ENCODE measurements at regions not wholly inside any gene's neighbourhood (a gene's known extent, or its start where the extent isn't known, plus 50 kb on each side); places are given as distances from the start of the nearest gene placed in this dataset.

DNA sequence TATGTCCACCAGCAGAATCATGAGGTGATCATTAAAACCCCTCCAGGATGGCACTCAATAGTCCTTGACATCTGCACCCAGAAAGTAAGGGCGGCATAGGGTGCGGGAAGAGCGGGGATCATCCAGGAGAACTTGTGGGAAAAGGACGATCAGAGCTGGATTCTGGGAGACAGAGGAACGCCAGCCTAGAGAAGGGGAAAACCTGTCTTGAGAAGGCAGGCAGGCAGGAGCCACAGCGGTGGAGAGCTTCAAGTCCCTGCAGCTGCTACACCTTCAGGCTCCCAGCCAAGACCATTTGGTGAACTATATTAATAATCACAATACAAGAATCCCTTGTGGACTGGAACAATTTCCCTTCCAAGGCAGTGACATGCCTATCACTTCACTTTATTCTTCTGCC is 134.3 kb downstream of the BUD13 start:
- Histone ChIP-seq H3K4me1 (ENCODE audit: insufficient read depth, low read length, severe bottlenecking) (no peaks in the 10 kb centered on the region), H3K36me3 (ENCODE audit: insufficient read depth, low read length) (no peaks in the 10 kb centered on the region), H2AFZ (ENCODE audit: low read length) (no peak overlapping the region), H3K4me2 (ENCODE audit: low read length) (no peak overlapping the region), H3K27me3 (ENCODE audit: insufficient read depth, low read length) (no peaks in the 10 kb centered on the region), H3K9me3 (ENCODE audit: low read length) (no peaks in the 10 kb centered on the region), H3K9me2 (ENCODE audit: low read depth, low read length) (no peaks in the 10 kb centered on the region), H4K20me1 (ENCODE audit: insufficient read depth, low read length) (no peaks in the 10 kb centered on the region), H3K9ac (ENCODE audit: low read length) (no peak overlapping the region), H3K79me2 (ENCODE audit: insufficient read depth, low read length) (no peaks in the 10 kb centered on the region), H3F3A (ENCODE audit: insufficient read depth, low read length) (no peaks in the 10 kb centered on the region), H3K27ac (ENCODE audit: low read depth, low read length, poor library complexity, severe bottlenecking) (no peak overlapping the region), H3K4me3 (ENCODE audit: low read depth, low read length, poor library complexity, severe bottlenecking) (no peak overlapping the region)
- TF ChIP-seq EZH2 (IDR thresholded peaks at IDR 0.05; ENCODE audit: borderline replicate concordance, low read length) = no peak
- no peak for TF ChIP-seq CTCF (IDR thresholded peaks at IDR 0.05; ENCODE audit: low read length)

GRCh38 chr11:116637766-116638165 is 135.0 kb downstream of the BUD13 start:
- Histone ChIP-seq H3K4me1 (ENCODE audit: insufficient read depth, low read length, severe bottlenecking) (no peaks in the 10 kb centered on the region), H3K4me2 (ENCODE audit: low read length) (no peak overlapping the region), H4K20me1 (ENCODE audit: insufficient read depth, low read length) (no peaks in the 10 kb centered on the region), H3K36me3 (ENCODE audit: insufficient read depth, low read length) (no peaks in the 10 kb centered on the region), H3F3A (ENCODE audit: insufficient read depth, low read length) (no peaks in the 10 kb centered on the region), H3K9me2 (ENCODE audit: low read depth, low read length) (no peaks in the 10 kb centered on the region), H3K4me3 (ENCODE audit: low read depth, low read length, poor library complexity, severe bottlenecking) (no peak overlapping the region), H3K79me2 (ENCODE audit: insufficient read depth, low read length) (no peaks in the 10 kb centered on the region), H3K9me3 (ENCODE audit: low read length) (no peaks in the 10 kb centered on the region), H3K27ac (ENCODE audit: low read depth, low read length, poor library complexity, severe bottlenecking) (no peak overlapping the region), H3K27me3 (ENCODE audit: insufficient read depth, low read length) (no peaks in the 10 kb centered on the region), H3K9ac (ENCODE audit: low read length) (no peak overlapping the region), H2AFZ (ENCODE audit: low read length) (no peak overlapping the region)
- no peak for TF ChIP-seq EZH2 (IDR thresholded peaks at IDR 0.05; ENCODE audit: borderline replicate concordance, low read length)

GRCh38 chr11:116636341-116636929 is 136.4 kb downstream of the BUD13 start:
- H2AFZ ChIP-seq (ENCODE audit: low read length) = no peak overlapping the region
- no peaks in the 10 kb centered on the region for H3K27me3 ChIP-seq (ENCODE audit: insufficient read depth, low read length)
- no peaks in the 10 kb centered on the region for H4K20me1 ChIP-seq (ENCODE audit: insufficient read depth, low read length)
- H3K4me3 ChIP-seq (ENCODE audit: low read depth, low read length, poor library complexity, severe bottlenecking) = no peak overlapping the region
- no peak overlapping the region for H3K4me2 ChIP-seq (ENCODE audit: low read length)
- H3F3A ChIP-seq (ENCODE audit: insufficient read depth, low read length) = no peaks in the 10 kb centered on the region
- H3K4me1 ChIP-seq (ENCODE audit: insufficient read depth, low read length, severe bottlenecking) = no peaks in the 10 kb centered on the region
- no peaks in the 10 kb centered on the region for H3K9me2 ChIP-seq (ENCODE audit: low read depth, low read length)
- H3K9me3 ChIP-seq (ENCODE audit: low read length) = no peaks in the 10 kb centered on the region
- no peaks in the 10 kb centered on the region for H3K79me2 ChIP-seq (ENCODE audit: insufficient read depth, low read length)
- H3K27ac ChIP-seq (ENCODE audit: low read depth, low read length, poor library complexity, severe bottlenecking) = no peak overlapping the region
- TF ChIP-seq EZH2 (IDR thresholded peaks at IDR 0.05; ENCODE audit: borderline replicate concordance, low read length) = no peak
- TF ChIP-seq CTCF (IDR thresholded peaks at IDR 0.05; ENCODE audit: low read length) = no peak
- no peak overlapping the region for H3K9ac ChIP-seq (ENCODE audit: low read length)
- no peaks in the 10 kb centered on the region for H3K36me3 ChIP-seq (ENCODE audit: insufficient read depth, low read length)

- Histone ChIP-seq H3K9ac (ENCODE audit: low read length) (no peak overlapping the region), H2AFZ (ENCODE audit: low read length) (no peak overlapping the region), H3K4me2 (ENCODE audit: low read length) (no peak overlapping the region), H3K79me2 (ENCODE audit: insufficient read depth, low read length) (no peaks in the 10 kb centered on the region), H3K4me3 (ENCODE audit: low read depth, low read length, poor library complexity, severe bottlenecking) (no peak overlapping the region), H3K27me3 (ENCODE audit: insufficient read depth, low read length) (no peaks in the 10 kb centered on the region), H3K9me2 (ENCODE audit: low read depth, low read length) (no peaks in the 10 kb centered on the region), H3K36me3 (ENCODE audit: insufficient read depth, low read length) (no peaks in the 10 kb centered on the region), H3K27ac (ENCODE audit: low read depth, low read length, poor library complexity, severe bottlenecking) (no peak overlapping the region), H3K9me3 (ENCODE audit: low read length) (no peaks in the 10 kb centered on the region), H3K4me1 (ENCODE audit: insufficient read depth, low read length, severe bottlenecking) (no peaks in the 10 kb centered on the region), H4K20me1 (ENCODE audit: insufficient read depth, low read length) (no peaks in the 10 kb centered on the region), H3F3A (ENCODE audit: insufficient read depth, low read length) (no peaks in the 10 kb centered on the region)
- no peak for TF ChIP-seq CTCF (IDR thresholded peaks at IDR 0.05; ENCODE audit: low read length)
- TF ChIP-seq EZH2 (IDR thresholded peaks at IDR 0.05; ENCODE audit: borderline replicate concordance, low read length) = no peak
These were observed 141.6 kb downstream of the BUD13 start for GRCh38 chr11:116631201-116631600.

All from OCI-LY1 (cell line).